C4-2B (cell line): ENCODE measurements at regions not wholly inside any gene's neighbourhood (a gene's known extent, or its start where the extent isn't known, plus 50 kb on each side); places are given as distances from the start of the nearest gene placed in this dataset.

Source experiments
- H3K27ac ChIP-seq: fragments of 450-650 bp; 2 replicates; pipeline ENCODE4 v1.5.1; 2017
- ZFX ChIP-seq: fragments of 450-650 bp; IDR thresholded peaks from 2 replicates; pipeline ENCODE4 v1.6.1; 2017
- TF ChIP-seq, protein P1 (sequence below): fragments of 450-650 bp; conservative IDR thresholded peaks from 2 replicates; pipeline ENCODE4 v1.5.1; 2017; ENCODE audit warnings: mild to moderate bottlenecking

GRCh38 chr3:147773116-147773630 lies 364.0 kb downstream of the ZIC1 start:
- no peak overlapping the region for H3K27ac ChIP-seq

DNA sequence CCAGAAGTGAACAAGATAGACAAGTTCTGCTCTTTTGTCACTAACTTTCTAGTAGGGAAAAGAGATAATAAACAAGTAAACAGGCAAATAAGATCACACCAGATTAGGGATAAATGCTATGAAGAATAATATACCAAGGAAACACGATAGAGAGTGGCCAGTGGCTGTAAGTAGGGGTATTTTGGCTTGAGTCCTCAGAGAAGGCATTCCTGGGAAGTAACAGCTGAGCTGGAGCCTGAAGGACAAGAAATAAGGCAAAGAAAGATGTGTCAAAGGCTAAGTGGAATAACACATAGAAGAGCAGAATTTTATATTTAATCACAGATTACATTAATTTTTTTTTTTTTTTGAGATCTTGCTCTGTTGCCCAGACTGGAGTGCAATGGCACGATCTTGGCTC lies 366.2 kb downstream of the ZIC1 start:
- TF ChIP-seq, protein P1, sequence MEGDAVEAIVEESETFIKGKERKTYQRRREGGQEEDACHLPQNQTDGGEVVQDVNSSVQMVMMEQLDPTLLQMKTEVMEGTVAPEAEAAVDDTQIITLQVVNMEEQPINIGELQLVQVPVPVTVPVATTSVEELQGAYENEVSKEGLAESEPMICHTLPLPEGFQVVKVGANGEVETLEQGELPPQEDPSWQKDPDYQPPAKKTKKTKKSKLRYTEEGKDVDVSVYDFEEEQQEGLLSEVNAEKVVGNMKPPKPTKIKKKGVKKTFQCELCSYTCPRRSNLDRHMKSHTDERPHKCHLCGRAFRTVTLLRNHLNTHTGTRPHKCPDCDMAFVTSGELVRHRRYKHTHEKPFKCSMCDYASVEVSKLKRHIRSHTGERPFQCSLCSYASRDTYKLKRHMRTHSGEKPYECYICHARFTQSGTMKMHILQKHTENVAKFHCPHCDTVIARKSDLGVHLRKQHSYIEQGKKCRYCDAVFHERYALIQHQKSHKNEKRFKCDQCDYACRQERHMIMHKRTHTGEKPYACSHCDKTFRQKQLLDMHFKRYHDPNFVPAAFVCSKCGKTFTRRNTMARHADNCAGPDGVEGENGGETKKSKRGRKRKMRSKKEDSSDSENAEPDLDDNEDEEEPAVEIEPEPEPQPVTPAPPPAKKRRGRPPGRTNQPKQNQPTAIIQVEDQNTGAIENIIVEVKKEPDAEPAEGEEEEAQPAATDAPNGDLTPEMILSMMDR = no peak
- TF ChIP-seq ZFX = no peak
- no peak overlapping the region for H3K27ac ChIP-seq

More at GRCh38 chr3:147773116-147773630, 364.0 kb downstream of the ZIC1 start:
- TF ChIP-seq, protein P1 = no peak
- TF ChIP-seq ZFX = no peak

DNA sequence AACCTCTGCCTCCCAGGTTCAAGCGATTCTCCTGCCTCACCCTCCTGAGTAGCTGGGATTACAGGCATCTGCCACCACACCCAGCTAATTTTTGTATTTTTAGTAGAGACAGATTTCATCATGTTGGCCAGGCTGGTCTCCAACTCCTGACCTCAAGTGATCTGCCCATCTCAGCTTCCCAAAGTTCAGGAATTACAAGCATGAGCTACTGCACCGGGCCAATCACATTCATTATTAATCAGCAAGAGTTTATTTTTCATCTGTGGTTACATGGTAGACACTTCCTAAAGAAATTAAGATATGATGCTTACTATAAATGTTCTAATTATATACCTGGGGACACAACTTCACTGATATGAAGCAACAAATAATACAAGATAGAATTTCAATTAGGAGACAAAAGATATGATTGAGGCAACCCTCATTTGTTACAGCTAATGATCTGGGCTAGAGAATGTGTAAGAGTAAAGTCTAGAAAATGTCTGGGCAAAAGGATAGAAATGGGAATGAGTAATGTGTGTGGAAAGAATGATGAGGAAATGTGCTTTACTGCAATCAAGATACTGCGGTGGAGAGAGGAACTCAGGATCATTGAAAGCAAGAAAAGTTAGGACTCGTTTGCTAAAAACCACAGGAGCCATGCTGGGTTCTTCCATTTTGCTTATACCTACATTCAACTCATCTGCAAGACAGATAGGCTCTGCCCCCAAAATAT lies 366.8 kb downstream of the ZIC1 start:
- no peak overlapping the region for H3K27ac ChIP-seq
- TF ChIP-seq, protein P1 = no peak
- TF ChIP-seq ZFX = no peak

GRCh38 chr3:147793841-147794240 lies 384.7 kb downstream of the ZIC1 start:
- no peak overlapping the region for H3K27ac ChIP-seq
- TF ChIP-seq ZFX = no peak
- TF ChIP-seq, protein P1 = no peak

DNA sequence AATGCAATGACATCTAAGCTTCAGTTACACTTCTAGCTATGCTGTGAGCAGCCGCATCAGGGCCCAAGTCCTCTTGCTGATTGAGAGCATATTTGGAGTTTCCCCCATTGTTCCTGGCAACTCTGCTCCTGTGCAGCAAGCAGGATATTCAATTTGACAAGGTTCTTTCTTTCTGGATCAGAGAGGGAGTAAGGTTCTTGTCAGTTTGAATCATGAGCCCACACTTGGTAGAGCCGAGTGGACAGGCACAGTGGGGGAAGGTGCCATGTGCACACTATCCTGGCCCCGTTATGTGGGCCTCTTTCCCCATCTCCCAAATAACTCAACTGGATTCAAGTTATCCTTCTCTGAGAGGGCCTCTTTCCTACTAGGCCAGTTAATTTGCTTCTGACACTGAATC lies 385.4 kb downstream of the ZIC1 start:
- no peak overlapping the region for H3K27ac ChIP-seq
- no peak for TF ChIP-seq ZFX
- TF ChIP-seq, protein P1 = no peak

DNA sequence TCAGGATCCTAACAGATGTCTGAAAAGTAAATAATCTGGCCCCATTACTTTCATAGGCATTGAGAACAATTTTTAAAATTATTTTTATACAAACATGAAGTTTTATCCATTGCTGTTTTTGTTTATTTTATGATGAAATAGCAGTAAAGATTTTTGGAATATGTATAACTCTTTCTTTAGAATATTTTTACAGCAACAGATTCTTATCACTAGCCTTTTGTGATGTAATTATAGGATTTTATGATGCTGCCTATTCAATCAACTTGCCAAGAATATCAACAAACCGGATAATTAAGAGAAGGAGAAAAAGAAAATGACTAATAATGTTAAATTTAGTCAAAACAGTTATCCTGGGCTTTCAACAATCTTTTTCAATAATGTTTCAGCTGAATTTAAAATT lies 386.3 kb downstream of the ZIC1 start:
- no peak overlapping the region for H3K27ac ChIP-seq
- TF ChIP-seq ZFX = no peak
- TF ChIP-seq, protein P1 = no peak

GRCh38 chr3:147797095-147797494 lies 387.9 kb downstream of the ZIC1 start:
- no peak overlapping the region for H3K27ac ChIP-seq
- no peak for TF ChIP-seq ZFX
- TF ChIP-seq, protein P1 = no peak
